HG02798 (cell line): ENCODE measurements at regions not wholly inside any gene's neighbourhood (a gene's known extent, or its start where the extent isn't known, plus 50 kb on each side); places are given as distances from the start of the nearest gene placed in this dataset.

ENCODE experiments used
- ATAC-seq: cut with Tn5 transposase; IDR thresholded peaks from one replicate; pipeline ENCODE4 v1.9.1; 2021; ENCODE audit warnings: mild to moderate bottlenecking; ENCODE audit not compliant: unreplicated experiment, poor library complexity

DNA sequence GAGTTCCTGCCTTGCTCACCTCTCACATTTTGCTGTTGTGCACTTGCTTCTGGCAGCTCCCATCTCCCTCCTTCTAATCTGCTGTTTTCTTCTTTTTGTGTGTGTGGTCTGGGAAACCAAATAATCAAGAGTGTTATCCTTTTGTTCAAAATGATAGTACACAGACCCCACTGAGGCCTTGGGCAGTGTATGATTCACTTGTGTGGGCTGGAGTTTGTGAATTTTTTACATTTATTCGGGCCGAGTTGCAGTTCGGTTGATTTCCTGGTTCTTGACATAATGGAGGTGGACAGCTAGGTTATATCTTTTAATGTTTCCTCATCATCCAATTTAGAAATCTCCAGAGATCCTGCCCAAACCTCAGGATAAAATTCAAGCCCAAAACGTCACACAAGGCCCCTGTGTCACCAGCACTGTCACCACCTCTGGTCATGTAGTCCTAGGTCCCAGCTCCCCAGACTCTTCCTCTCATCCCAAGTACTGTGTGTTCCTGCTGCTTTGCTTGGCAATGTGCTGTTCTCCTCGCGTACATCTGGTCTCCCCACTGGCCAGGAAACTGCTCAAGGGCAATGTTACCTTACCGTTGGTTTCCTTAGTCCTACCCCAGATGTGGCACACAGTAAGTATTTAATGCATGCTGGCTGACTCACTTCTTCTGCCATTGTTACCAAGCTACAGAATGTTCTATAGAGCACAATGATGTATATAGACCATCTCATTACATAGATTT is 55.7 kb upstream of the PHACTR2 start:
- no peak for ATAC-seq

DNA sequence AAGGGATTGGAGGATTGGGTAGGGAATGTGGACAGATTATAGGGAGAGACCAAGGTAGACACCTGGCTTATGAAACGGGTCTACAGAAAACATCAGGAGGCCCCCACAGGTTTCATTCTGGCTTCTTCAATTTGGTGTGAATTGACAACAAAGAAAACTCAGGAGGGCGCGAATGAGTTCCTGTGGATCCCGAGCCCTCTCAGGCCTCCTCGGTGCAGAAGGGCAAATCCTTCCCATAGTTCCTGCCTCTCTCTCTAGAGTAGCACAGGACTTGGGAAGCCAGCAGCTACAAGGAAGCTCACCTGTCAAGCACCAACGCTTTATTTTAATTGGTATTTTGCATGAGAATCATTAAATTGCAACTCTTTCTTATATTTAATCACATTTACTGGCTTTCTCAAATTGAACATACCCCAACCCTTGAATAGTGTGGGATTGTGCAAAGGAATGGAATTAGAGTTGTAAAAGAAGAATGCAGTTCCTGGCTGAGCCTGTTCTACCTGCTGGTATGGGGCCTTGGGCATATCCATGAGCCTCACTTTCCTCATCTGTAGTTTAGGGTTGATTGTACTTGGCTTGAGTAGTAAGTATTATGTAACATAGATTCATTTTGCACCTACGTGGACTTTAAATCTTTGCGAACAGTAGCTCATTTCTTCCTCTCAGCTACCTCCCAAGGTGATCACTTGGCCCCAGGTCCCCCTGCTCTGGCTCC is 56.4 kb upstream of the PHACTR2 start:
- ATAC-seq: no peak

DNA sequence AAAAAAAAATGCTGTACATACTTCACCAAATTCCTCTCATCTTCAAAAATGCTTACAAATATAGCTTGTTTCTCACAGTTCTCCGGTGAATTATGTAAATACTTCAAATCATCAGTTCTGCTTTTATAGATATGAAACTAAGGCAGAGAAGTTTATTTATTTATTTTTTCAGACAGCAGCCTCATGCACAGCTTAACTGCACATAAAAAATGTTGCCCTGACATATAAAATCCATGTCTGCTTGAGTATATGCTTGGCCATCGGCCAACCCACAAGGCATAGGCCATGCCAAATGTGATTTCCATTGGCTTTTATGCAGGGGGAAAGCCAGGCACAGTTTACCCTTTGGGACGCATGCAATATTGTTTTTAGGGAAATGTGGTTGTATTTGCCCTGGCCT is 57.3 kb upstream of the PHACTR2 start:
- ATAC-seq: no peak

DNA sequence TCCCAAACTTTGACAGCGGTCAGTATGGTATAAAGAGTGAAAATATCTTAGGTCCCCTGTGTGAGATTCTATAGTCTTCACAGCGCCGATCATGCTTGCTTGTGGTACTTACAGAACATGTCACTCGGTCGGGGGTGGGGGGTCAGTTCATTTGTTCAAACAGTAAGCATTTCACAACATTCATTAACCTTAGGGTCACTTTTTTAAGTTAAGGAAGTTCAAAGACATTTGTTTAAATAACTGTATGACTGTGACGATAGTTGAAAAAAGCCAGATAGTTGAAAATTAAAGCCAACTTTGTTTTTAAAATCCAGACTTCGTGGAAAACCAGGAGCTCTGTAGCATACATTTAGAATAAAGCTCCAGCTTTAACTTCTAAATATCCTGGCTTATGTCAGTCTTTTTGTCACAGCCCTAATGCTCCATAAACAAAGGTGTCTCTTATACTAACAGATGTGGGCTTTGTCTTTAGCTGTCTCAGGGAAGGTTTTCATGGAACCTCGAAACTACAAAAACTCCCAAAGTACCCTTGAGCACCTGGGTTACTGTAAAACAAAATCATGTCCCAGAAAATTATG is 57.9 kb upstream of the PHACTR2 start:
- ATAC-seq: no peak

DNA sequence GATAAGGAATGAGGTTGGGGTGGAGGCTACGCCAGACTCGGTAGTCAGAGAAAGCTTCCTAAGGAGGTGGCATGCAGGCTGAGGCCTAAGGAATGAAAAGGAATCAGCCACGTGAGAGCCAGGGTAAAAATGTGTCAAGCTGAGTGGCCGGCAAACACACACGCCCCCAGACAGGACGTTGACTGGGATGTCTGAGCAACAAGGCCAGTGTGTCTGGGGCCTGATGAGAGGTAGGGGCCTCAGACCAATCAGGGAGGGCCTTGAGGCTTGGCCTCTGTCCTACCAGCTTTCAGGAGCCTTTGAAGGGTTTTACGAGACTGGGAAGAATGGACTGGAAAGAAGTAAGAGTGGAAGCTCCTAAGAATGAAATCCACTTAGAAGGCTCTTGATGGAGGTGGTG is 61.0 kb upstream of the PHACTR2 start:
- no peak for ATAC-seq

DNA sequence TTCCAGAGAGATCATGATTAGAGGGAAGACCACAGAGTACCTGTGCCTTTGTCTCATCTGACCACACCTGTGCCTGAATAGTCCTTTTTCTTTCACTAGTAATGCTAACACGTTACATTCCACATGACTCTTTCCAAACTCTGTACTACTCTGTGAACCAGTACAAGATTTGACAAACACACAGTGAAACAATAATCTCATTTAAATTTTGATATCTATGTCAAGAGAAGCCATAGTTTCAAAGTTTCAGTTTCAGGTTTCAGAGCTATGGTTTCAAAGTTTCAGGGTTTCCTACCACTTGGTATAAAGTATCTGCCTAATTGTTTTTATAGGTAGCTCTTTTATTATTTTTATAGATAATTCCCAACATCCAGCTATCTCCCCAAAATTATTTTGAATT is 62.0 kb upstream of the PHACTR2 start:
- no peak for ATAC-seq

DNA sequence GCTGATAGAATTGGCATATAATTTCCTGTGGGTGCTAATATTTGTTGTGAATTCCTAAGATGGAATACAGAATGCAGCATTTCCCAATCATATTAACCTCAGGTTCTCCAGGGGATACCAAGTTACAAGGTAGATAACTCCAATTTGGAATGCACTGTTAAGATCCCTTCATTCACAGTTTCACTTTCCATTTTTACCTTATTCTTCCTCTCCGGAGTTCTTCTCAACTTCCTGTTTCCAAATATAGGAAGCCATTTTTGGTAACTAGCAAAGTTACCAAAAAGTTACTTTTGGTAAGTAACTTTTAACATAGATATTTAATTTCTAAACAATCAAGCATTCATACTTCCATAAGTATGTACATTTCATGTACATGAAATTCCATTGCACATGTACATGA is 63.5 kb upstream of the PHACTR2 start:
- no peak for ATAC-seq

DNA sequence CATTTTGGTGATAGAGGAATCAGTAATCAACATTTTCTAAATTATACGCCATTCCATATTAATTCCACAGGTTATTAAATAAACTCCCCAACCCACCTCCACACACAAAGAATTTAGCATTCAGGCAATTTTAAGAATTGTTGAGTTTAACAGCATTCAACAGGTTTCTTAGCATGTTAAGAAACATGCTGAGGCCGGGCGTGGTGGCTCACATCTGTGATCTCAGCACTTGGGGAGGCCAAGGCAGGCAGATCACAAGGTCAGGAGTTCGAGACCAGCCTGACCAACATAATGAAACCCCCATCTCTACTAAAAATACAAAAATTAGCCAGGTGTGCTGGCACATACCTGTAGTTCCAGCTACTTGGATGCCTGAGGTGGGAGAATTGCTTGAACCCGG is 64.0 kb upstream of the PHACTR2 start:
- no peak for ATAC-seq

DNA sequence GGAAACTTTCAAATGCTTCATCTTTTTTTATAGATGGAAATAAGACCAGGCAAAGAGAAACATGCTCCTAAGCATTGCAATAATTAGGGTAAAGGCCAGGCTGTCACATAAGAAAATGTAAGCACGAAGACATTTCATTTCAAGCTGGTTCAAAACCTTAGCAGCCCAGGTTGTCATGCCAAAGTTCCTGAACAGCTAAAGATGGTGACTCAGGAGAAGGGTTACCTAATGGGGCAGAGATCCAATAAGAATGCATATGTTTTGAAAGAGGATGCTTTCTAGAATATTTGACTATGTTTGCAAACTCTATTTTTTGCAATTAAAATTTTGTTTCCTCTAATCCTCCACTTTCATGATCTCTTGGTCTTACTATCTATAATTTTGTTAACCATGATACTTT is 65.6 kb upstream of the PHACTR2 start:
- no peak for ATAC-seq

DNA sequence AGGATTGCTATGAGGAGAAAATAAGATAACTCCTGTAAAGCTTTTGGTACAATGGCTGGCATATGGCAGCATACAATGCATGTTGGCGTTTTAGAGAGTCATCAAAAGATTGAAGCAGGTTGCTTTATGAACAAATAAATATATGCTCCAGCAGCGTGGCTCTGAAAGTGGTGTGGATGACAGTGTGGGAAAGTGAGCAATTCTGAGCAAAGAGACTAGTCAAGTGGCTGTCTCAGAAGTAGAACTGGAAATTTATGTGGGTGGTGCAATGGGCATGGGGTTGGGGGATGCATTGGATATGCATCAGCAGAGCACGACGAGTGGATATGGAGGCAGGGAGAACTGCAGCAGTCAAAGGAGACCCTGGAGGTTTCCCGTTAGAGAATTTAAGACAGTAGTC is 66.2 kb upstream of the PHACTR2 start:
- no peak for ATAC-seq

DNA sequence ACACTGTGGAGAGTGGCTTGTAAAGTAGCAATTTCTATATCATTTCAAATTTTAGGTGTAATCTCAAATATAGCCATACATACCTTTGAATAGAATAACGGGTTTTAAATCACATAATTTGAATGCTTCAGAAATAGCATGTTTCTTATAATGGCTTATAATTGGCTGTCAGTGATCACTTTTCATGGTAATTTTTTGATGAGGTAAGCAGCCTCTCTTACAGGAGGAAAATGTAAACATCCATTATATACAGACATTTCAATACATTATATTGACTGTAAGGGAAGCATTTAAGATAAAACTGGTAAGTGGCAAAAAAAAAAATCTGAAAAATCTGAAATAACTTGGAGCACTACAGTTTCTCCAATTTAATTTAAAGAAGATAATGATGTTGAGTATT is 67.8 kb upstream of the PHACTR2 start:
- ATAC-seq: no peak

DNA sequence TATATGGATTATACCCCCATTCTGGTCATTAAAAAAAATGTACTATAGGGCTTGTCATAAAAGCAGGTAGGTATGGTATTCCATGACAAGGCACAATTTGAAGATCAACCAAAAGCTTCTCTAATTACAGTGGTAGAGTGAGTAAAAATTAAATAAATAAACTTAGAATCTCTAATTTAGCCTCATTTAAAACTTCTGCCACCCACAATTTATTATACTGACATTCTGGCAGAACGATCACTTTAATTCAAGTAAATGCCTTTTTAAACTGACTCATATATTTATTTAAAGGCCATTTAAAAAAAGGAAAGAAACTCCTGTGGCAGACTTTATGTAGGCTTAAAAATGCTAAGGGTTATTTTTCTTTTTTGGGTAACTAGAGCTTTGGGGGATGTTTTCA is 68.3 kb upstream of the PHACTR2 start:
- no peak for ATAC-seq

DNA sequence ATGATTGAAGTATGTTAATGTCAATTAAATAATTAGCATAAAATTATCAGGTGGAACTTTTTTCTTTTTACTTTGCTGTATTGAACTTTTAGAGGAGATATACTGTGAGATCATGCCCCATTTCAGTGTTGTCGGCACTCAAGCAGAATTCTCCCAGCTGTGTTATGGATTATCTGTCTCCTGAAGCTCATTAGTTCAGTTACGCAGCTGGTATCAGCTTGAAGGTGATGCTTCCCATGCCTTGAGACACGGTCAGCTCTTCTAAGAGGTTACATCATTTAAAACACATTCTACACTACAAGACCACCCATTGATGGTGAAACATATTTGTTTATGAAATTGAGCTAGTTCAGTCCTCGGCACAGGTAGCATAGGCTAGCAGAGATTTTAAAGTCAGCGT is 68.9 kb upstream of the PHACTR2 start:
- ATAC-seq: no peak

DNA sequence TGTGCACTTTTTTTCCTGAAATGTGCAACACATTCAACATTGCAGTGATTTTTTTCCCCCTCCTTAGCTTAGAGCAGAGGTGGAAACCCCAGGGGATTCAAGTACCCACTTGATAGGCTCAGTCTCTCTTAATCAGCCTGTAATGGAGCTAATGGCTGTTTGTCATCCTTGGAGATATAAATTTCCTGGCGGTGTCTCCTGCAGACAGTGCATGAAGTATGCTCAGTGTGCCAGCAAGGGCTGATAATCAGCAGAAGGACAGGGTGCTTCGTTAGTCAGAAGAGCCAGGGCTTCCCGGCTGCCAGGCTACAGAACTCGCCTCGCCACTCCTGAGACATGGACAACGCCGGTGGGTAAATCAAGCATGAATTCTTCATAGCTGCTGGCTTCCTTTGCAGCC is 69.8 kb upstream of the PHACTR2 start:
- ATAC-seq: no peak

DNA sequence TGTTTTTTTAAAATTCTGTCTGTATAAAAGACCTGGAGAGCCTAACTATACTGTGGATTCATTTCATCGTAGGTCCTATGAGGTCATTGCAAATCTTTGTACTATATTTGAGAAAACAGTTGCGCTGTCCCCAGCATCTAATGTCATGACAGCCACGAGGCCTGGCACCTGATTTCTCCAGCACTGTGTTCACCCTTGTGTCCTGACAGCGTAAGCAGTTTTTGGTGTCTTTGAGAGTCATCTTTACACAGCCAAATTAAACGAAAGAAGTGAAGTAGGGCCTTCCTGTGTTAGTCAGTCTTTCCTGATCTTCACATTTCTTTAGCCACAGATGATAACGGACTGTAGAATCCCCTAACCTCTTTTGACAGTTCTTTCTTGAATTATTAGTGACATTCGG is 70.6 kb upstream of the PHACTR2 start:
- no peak for ATAC-seq

DNA sequence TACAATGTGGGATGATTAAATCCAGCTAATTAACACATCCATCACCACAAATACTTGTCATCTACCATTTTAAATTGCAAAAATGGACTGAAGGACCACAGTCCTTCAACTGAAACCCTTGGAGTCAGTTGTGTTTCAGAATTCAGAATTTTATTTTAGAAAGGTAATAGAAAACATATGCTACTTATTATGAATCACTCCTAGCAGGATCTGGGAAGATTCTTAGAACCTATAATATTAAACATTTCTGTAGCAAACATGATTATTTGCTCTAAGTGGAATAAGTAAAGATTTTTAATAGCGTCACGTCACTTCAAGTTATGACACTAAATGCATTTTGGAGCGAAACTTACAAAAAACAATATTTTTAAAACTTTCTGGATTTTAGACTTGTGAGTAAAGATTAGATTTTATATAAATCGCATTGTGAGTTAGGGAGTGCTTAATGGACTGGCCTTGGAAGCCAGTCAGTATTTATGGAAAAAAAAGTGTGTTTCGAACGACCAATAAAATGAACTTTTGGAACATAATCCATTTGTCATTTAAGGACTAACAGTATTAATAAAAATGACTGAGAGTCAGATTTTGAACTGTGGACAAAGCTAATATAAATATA is 71.8 kb upstream of the PHACTR2 start:
- no peak for ATAC-seq

DNA sequence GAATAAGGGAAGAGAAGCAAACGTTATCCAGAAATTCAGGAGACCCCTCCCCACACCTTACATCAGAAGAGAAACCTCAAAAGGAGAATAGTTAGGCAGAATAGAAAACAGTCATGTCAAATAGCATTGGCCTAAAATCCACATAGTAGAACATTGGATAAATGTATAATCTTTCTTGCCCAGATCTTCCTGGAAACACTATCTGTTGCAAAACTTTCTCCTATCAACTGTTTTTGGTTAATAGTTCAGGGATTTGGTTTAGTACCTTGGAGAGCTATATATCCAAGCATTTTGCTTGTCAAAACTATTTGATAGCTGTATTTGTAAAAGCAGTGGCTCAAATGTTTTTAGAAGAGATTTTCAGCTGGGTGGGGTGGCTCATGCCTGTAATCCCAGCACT is 74.3 kb upstream of the PHACTR2 start:
- no peak for ATAC-seq

DNA sequence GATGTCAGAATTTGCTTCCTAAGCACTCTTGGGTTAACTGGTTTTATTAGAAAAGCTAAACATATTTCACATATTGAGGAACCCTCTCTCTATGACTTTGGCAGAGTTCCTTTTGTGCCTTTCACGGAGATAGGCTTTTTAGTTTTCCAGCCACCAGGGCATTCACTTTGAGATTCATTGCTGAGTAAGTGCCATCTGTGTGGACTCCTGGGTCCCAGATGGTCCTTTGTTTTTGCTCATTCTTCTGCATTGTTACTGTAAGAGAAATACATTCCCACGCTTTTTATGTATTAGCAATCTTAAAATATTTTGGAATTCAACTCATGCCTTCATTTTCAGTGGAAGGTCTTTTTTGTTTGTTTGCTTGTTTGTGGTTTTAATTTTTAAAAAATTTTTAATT is 76.3 kb upstream of the PHACTR2 start:
- ATAC-seq: no peak

DNA sequence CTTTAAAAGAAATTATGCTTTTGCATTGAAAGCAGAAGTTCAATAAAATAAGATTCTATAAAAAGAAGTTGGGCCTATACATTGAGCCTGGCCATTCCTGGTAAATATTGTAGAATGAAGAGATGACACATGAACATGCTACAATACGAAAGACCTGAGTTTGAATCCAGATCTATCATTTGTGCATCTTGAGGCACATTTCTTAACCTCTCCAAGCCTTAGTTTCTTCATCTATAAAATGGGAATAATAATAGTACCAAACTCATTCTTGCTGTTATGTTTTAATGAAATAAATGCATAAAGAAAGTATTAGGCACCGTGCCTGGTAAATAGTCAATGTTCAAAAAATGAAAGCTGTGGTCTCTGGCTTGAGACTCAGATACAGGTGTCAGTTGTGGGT is 76.9 kb upstream of the PHACTR2 start:
- ATAC-seq: no peak

DNA sequence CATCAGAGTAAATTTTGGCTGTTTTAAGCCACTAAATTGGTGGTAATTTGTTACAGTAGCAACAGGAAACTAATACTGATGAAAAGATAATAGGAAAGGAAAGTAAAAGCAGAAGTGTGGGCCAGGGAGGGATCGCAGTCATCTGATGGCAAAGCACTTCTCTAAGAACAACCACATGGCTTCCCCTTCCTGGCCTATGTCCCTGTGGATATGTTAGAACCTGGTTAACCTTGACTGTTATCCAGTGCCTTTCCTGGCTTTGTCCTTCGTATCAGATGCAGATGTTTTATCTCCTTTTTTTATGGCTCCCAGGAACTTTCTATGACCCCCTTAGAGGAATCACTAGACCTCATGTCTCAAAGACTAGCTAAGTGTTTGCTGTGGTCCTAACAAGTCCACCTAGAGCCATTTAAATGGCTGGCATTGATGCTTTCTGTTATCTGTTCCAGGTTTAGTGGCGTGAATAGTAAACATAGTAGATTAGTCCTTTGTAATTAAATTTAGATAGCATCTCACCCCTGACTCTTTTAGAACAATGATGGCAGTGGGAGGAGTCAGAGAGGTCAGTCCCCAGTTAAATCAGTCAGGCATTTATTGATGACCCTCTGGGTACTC is 79.2 kb upstream of the PHACTR2 start:
- peak; percentile 44 for ATAC-seq

DNA sequence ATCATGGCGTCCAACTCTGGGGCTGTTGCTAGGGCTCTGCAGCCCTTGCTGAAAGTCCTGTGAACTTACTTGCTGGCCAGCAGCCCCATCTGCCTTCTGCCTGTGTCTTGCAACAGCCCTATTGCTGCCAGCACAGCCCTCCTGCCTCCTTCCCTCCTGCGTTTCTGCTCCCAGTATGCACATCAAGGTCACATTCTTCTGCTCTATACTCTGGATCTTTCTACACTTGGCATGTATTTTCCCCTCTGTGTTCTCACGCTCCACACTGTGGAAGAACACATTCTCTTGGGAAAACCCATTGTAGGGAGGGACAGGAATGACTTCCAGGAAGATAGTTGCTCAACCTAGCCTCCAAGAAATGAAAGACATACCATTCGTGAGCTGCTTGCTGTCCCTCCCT is 80.9 kb upstream of the PHACTR2 start:
- no peak for ATAC-seq
